ENCODE measurements at regions not wholly inside any gene's neighbourhood (a gene's known extent, or its start where the extent isn't known, plus 50 kb on each side); places are given as distances from the start of the nearest gene placed in this dataset.

DNA sequence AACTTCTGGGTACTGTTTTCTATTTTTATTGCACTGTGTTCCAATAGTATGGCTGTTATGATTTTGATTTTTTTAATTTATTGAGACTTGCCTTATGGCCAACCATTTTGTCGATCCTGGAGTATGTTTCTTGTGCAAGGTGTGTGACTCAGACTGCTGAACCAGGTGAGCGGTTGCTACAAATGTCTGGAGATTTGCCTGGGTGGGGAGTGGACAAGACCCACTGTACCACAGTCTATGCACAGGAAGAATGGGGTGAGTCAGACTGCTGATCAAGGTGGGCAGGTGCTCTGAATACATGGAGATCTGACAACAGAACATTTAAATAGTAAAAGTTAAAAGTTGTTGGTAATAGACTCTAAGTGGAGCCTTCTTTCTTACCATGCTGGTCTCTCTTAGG lies 609.2 kb downstream of the CSNK1G3 start:
- TF ChIP-seq ZMYM4 (CRISPR knock-in tag; IDR thresholded peaks at IDR 0.05) (no peak), REST (IDR thresholded peaks at IDR 0.05; ENCODE audit: borderline replicate concordance in 1 of 2, low read depth in 1 of 2, low read length in 2 of 2) (no peak), ZNF776 (CRISPR knock-in tag; IDR thresholded peaks at IDR 0.05) (no peak), EP300 (IDR thresholded peaks at IDR 0.05; ENCODE audit: low read depth in 2 of 2, low read length in 2 of 2) (no peak), EP300 (CRISPR knock-in tag; IDR thresholded peaks at IDR 0.05; ENCODE audit: borderline replicate concordance) (no peak), ETV6 (CRISPR knock-in tag; conservative IDR thresholded peaks at IDR 0.05) (no peak), ZNF207 (IDR thresholded peaks at IDR 0.05; ENCODE audit: borderline replicate concordance) (no peak), SRF (IDR thresholded peaks at IDR 0.05; ENCODE audit: low read depth, low read length) (no peak), ZNF572 (CRISPR knock-in tag; IDR thresholded peaks at IDR 0.05) (no peak), RXRA (CRISPR knock-in tag; IDR thresholded peaks at IDR 0.05) (no peak), HINFP (CRISPR knock-in tag; IDR thresholded peaks at IDR 0.05; ENCODE audit: low read depth) (no peak), TAF1 (CRISPR knock-in tag; IDR thresholded peaks at IDR 0.05) (no peak), RFX5 (IDR thresholded peaks at IDR 0.05; ENCODE audit: low read depth, low read length) (no peak), TCF7L2 (IDR thresholded peaks at IDR 0.05; ENCODE audit: low read depth, low read length) (no peak)
- TF ChIP-seq, protein P1, sequence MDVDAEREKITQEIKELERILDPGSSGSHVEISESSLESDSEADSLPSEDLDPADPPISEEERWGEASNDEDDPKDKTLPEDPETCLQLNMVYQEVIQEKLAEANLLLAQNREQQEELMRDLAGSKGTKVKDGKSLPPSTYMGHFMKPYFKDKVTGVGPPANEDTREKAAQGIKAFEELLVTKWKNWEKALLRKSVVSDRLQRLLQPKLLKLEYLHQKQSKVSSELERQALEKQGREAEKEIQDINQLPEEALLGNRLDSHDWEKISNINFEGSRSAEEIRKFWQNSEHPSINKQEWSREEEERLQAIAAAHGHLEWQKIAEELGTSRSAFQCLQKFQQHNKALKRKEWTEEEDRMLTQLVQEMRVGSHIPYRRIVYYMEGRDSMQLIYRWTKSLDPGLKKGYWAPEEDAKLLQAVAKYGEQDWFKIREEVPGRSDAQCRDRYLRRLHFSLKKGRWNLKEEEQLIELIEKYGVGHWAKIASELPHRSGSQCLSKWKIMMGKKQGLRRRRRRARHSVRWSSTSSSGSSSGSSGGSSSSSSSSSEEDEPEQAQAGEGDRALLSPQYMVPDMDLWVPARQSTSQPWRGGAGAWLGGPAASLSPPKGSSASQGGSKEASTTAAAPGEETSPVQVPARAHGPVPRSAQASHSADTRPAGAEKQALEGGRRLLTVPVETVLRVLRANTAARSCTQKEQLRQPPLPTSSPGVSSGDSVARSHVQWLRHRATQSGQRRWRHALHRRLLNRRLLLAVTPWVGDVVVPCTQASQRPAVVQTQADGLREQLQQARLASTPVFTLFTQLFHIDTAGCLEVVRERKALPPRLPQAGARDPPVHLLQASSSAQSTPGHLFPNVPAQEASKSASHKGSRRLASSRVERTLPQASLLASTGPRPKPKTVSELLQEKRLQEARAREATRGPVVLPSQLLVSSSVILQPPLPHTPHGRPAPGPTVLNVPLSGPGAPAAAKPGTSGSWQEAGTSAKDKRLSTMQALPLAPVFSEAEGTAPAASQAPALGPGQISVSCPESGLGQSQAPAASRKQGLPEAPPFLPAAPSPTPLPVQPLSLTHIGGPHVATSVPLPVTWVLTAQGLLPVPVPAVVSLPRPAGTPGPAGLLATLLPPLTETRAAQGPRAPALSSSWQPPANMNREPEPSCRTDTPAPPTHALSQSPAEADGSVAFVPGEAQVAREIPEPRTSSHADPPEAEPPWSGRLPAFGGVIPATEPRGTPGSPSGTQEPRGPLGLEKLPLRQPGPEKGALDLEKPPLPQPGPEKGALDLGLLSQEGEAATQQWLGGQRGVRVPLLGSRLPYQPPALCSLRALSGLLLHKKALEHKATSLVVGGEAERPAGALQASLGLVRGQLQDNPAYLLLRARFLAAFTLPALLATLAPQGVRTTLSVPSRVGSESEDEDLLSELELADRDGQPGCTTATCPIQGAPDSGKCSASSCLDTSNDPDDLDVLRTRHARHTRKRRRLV (CRISPR knock-in tag; IDR thresholded peaks at IDR 0.05): no peak
